Stomach (tissue), 8 donors: ENCODE measurements at regions not wholly inside any gene's neighbourhood (a gene's known extent, or its start where the extent isn't known, plus 50 kb on each side); places are given as distances from the start of the nearest gene placed in this dataset.

Source experiments
- DNase-seq, 2 donors: peaks; one replicate each; pipeline versions ENCODE4 v3.0.0 to v3.0.0-alpha.2; 2013 to 2019
- H3K27ac ChIP-seq, 5 donors: fragments of 200-600 bp in 4 of 5; sonication (generic) in 4 of 5; one replicate each; pipeline ENCODE4 v1.5.1; 2013 to 2019; ENCODE audit warnings: mild to moderate bottlenecking in 1 of 5, moderate library complexity in 1 of 5
- H3K27me3 ChIP-seq, 3 donors: fragments of 200-600 bp; sonication (generic); one replicate each; pipeline ENCODE4 v1.5.1; 2017 to 2019; ENCODE audit warnings: mixed run types in 1 of 3
- H3K36me3 ChIP-seq, 4 donors: fragments of 200-600 bp; sonication (generic); 1 replicate in 3 of 4; 2 replicates in 1 of 4; pipeline ENCODE4 v1.5.1; 2016 to 2019
- H3K4me1 ChIP-seq, 4 donors: fragments of 200-600 bp; sonication (generic); one replicate each; pipeline ENCODE4 v1.5.1; 2016 to 2019
- H3K4me3 ChIP-seq, 4 donors: fragments of 200-600 bp; sonication (generic) in 3 of 4; one replicate each; pipeline ENCODE4 v1.5.1; 2016 to 2019; ENCODE audit warnings: mild to moderate bottlenecking in 1 of 4
- H3K9me3 ChIP-seq, 4 donors: fragments of 200-600 bp; sonication (generic); one replicate each; pipeline ENCODE4 v1.5.1; 2016 to 2019
- EP300 ChIP-seq: sonication (generic); formaldehyde crosslinking; IDR thresholded peaks from one replicate; pipeline ENCODE4 v1.6.1; 2017; ENCODE audit warnings: antibody characterized with exemption
- POLR2A ChIP-seq, 4 donors: fragments of 450-650 bp; IDR thresholded peaks; one replicate each; pipeline ENCODE4 v1.6.1; 2016; ENCODE audit warnings: antibody characterized with exemption in 4 of 4, control low read depth in 2 of 4, mild to moderate bottlenecking in 1 of 4, moderate library complexity in 1 of 4
- POLR2AphosphoS5 ChIP-seq, 3 donors: sonication (generic); formaldehyde crosslinking; IDR thresholded peaks; one replicate each; pipeline ENCODE4 v1.6.1; 2016; ENCODE audit warnings: antibody characterized with exemption in 3 of 3
- WGBS, 5 donors: extraction: QIAGEN DNeasy Blood & Tissue Kit in 3 of 5; methylation state at CpG; one replicate each; pipeline versions ENCODE4 v1.1.5 to v1.1.7; 2013 to 2018; 5-methylcytosine and 5-hydroxymethylcytosine counted together
- intact Hi-C: fragments of 100-400 bp; cut with DNase I; formaldehyde crosslinking; loops from one replicate; pipeline ENCODE4 v1.15.1; 2023; ENCODE audit warnings: low total_unique reads
- TF ChIP-seq, protein P1 (sequence below), 7 experiments: fragments of 450-650 bp in 4 of 7; fragments of 200-600 bp in 3 of 7; sonication (generic) in 3 of 7; IDR thresholded peaks; one replicate each; pipeline ENCODE4 v1.5.1; 2016 to 2019; ENCODE audit warnings: antibody characterized with exemption in 7 of 7, control low read depth in 2 of 7, mild to moderate bottlenecking in 1 of 7
- donor health status: healthy with polysubstance abuse.
- donor health status: Bipolar disorder and iron deficiency.
- donor health status: healthy.

- WGBS, 5 donors, result 73 to 88% (median 79%) methylated on average over 1 of the region's 1 CpG
- intact Hi-C loops, result no loop called here
- Histone ChIP-seq H3K4me1 (no peaks in the 10 kb centered on the region), H3K4me3 (no peak overlapping the region), H3K36me3 (no peaks in the 10 kb centered on the region), H3K27me3 (no peaks in the 10 kb centered on the region), H3K27ac (no peak overlapping the region), H3K9me3 (peaks cover 0 to 5% (median 0%) of the 10 kb centered on the region in 4 donors)
- no peak for DNase-seq
- TF ChIP-seq EP300, result no peak
- TF ChIP-seq, protein P1, sequence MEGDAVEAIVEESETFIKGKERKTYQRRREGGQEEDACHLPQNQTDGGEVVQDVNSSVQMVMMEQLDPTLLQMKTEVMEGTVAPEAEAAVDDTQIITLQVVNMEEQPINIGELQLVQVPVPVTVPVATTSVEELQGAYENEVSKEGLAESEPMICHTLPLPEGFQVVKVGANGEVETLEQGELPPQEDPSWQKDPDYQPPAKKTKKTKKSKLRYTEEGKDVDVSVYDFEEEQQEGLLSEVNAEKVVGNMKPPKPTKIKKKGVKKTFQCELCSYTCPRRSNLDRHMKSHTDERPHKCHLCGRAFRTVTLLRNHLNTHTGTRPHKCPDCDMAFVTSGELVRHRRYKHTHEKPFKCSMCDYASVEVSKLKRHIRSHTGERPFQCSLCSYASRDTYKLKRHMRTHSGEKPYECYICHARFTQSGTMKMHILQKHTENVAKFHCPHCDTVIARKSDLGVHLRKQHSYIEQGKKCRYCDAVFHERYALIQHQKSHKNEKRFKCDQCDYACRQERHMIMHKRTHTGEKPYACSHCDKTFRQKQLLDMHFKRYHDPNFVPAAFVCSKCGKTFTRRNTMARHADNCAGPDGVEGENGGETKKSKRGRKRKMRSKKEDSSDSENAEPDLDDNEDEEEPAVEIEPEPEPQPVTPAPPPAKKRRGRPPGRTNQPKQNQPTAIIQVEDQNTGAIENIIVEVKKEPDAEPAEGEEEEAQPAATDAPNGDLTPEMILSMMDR (IDR thresholded peaks at IDR 0.05), result no peak
- no peak for TF ChIP-seq POLR2AphosphoS5 (IDR thresholded peaks at IDR 0.05)
- TF ChIP-seq POLR2A (IDR thresholded peaks at IDR 0.05), result no peak
Measured at GRCh38 chr1:104348277-104348676, 598.6 kb downstream of the AMY1C start.

- Histone ChIP-seq H3K36me3 (no peaks in the 10 kb centered on the region), H3K27ac (no peak overlapping the region), H3K9me3 (peaks cover 0 to 5% (median 0%) of the 10 kb centered on the region in 4 donors), H3K4me3 (no peak overlapping the region), H3K27me3 (no peaks in the 10 kb centered on the region), H3K4me1 (no peaks in the 10 kb centered on the region)
- DNase-seq, result no peak
- intact Hi-C loops, result no loop called here
- WGBS, 5 donors, result 60 to 75% (median 69%) methylated on average over 1 of the region's 1 CpG
- TF ChIP-seq EP300 (no peak), POLR2A (IDR thresholded peaks at IDR 0.05) (no peak), POLR2AphosphoS5 (IDR thresholded peaks at IDR 0.05) (no peak)
- TF ChIP-seq, protein P1 (IDR thresholded peaks at IDR 0.05), result no peak
Measured at GRCh38 chr1:104353580-104353979, 603.9 kb downstream of the AMY1C start.

DNA sequence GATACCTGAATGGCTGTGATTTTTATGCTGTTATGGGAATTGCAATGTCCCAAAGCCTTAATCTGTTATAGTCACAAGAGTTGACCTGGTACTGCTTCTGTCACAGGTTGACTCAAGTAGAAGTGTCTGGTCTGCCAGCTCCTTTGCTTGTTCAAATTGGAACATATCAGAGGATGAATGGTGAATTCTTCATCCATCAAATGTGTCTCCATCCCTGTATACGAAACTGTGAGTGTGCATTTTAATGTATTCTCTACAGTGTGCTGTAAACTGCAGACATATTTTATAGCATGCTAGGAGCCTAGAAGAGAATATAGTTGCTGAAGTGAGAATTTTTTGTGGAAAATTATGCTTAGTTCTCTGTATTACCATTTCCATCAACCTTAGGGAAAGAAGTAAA, 608.4 kb downstream of the AMY1C start:
- Histone ChIP-seq H3K27me3 (no peaks in the 10 kb centered on the region), H3K36me3 (no peaks in the 10 kb centered on the region), H3K4me1 (no peaks in the 10 kb centered on the region), H3K27ac (no peak overlapping the region), H3K4me3 (no peak overlapping the region), H3K9me3 (peaks cover 0 to 14% (median 4%) of the 10 kb centered on the region in 4 donors)
- no peak for DNase-seq
- 42 to 60% (median 53%) methylated on average over 1 of the region's 1 CpG for WGBS, 5 donors
- TF ChIP-seq POLR2A (IDR thresholded peaks at IDR 0.05) (no peak), EP300 (no peak), POLR2AphosphoS5 (IDR thresholded peaks at IDR 0.05) (no peak)
- TF ChIP-seq, protein P1 (IDR thresholded peaks at IDR 0.05), result no peak
- intact Hi-C loops, result no loop called here

- no peaks in the 10 kb centered on the region for H3K4me1 ChIP-seq
- no peak overlapping the region for H3K27ac ChIP-seq
- H3K9me3 ChIP-seq, result peaks cover 0 to 14% (median 4%) of the 10 kb centered on the region in 4 donors
- no peaks in the 10 kb centered on the region for H3K36me3 ChIP-seq
- H3K4me3 ChIP-seq, result no peak overlapping the region
- no peaks in the 10 kb centered on the region for H3K27me3 ChIP-seq
- intact Hi-C loops, result no loop called here
- no peak for DNase-seq
- 61 to 70% (median 67%) methylated on average over 3 of the region's 3 CpGs for WGBS, 5 donors
- TF ChIP-seq, protein P1 (IDR thresholded peaks at IDR 0.05), result no peak
- no peak for TF ChIP-seq POLR2A (IDR thresholded peaks at IDR 0.05)
- TF ChIP-seq EP300, result no peak
- TF ChIP-seq POLR2AphosphoS5 (IDR thresholded peaks at IDR 0.05), result no peak
Measured at GRCh38 chr1:104358621-104359020, 608.9 kb downstream of the AMY1C start.
